DOHH2 (cell line): ENCODE measurements at regions not wholly inside any gene's neighbourhood (a gene's known extent, or its start where the extent isn't known, plus 50 kb on each side); places are given as distances from the start of the nearest gene placed in this dataset.

ENCODE experiments used
- H3F3A ChIP-seq: fragments of 200-600 bp; sonication (generic), shearing (Covaris generic); 2 replicates; pipeline ENCODE4 v1.6.0; 2016; ENCODE audit warnings: antibody characterized with exemption, mild to moderate bottlenecking; ENCODE audit not compliant: control insufficient read depth, insufficient read depth
- H3K27ac ChIP-seq: fragments of 200-600 bp; sonication (generic); 2 replicates; pipeline ENCODE4 v1.5.1; 2014; ENCODE audit warnings: low read depth, mild to moderate bottlenecking, low read length, moderate library complexity
- H3K27me3 ChIP-seq: fragments of 200-600 bp; sonication (generic); 2 replicates; pipeline ENCODE4 v1.6.1; 2014; ENCODE audit warnings: mild to moderate bottlenecking, low read length, mixed read lengths; ENCODE audit not compliant: control insufficient read depth
- H3K36me3 ChIP-seq: fragments of 200-600 bp; sonication (generic); 2 replicates; pipeline ENCODE4 v1.6.1; 2014; ENCODE audit warnings: mild to moderate bottlenecking, low read length, moderate library complexity, mixed read lengths; ENCODE audit not compliant: control insufficient read depth
- H3K4me1 ChIP-seq: fragments of 200-600 bp; sonication (generic); 2 replicates; pipeline ENCODE4 v1.6.1; 2014; ENCODE audit warnings: mild to moderate bottlenecking, low read length, mixed read lengths; ENCODE audit not compliant: control insufficient read depth
- H3K4me2 ChIP-seq: fragments of 200-600 bp; sonication (generic); 2 replicates; pipeline ENCODE4 v1.6.0; 2014; ENCODE audit warnings: mild to moderate bottlenecking, low read length, moderate library complexity
- H3K4me3 ChIP-seq: fragments of 200-600 bp; sonication (generic); 2 replicates; pipeline ENCODE4 v1.5.1; 2014; ENCODE audit warnings: mild to moderate bottlenecking, low read length, mixed read lengths
- H3K79me2 ChIP-seq: fragments of 200-600 bp; sonication (generic); 2 replicates; pipeline ENCODE4 v1.6.1; 2014; ENCODE audit warnings: mild to moderate bottlenecking, low read length, mixed read lengths; ENCODE audit not compliant: control insufficient read depth
- H3K9me2 ChIP-seq: fragments of 200-600 bp; sonication (generic); replicated peaks from 2 replicates; pipeline ENCODE4 v1.6.1; 2014; ENCODE audit warnings: mild to moderate bottlenecking, low read length, mixed read lengths; ENCODE audit not compliant: control insufficient read depth
- H3K9me3 ChIP-seq: fragments of 200-600 bp; sonication (generic); 2 replicates; pipeline ENCODE4 v1.6.1; 2014; ENCODE audit warnings: antibody characterized with exemption, low read length, mixed read lengths; ENCODE audit not compliant: control insufficient read depth, insufficient read depth
- H4K20me1 ChIP-seq: fragments of 200-600 bp; sonication (generic); 2 replicates; pipeline ENCODE4 v1.6.0; 2014; ENCODE audit warnings: low read depth, mild to moderate bottlenecking, antibody characterized with exemption, low read length, moderate library complexity; ENCODE audit not compliant: control insufficient read depth, insufficient read depth
- CTCF ChIP-seq: fragments of 200-600 bp; sonication (generic); IDR thresholded peaks from one replicate; pipeline ENCODE4 v1.5.1; 2014; ENCODE audit warnings: antibody characterized with exemption, mild to moderate bottlenecking, low read depth, low read length; ENCODE audit not compliant: poor library complexity, severe bottlenecking
- EZH2phosphoT487 ChIP-seq: fragments of 200-600 bp; sonication (generic); IDR thresholded peaks from 2 replicates; pipeline ENCODE4 v1.6.1; 2017; ENCODE audit warnings: borderline replicate concordance, mild to moderate bottlenecking, antibody characterized with exemption, low read length, moderate library complexity, mixed read lengths

- Histone ChIP-seq H3K4me1 (no peaks in the 10 kb centered on the region), H3K79me2 (no peaks in the 10 kb centered on the region), H3K27ac (no peak overlapping the region), H3F3A (no peaks in the 10 kb centered on the region), H3K36me3 (no peaks in the 10 kb centered on the region), H4K20me1 (no peaks in the 10 kb centered on the region), H3K9me3 (no peaks in the 10 kb centered on the region), H3K4me3 (no peak overlapping the region), H3K9me2 (no peaks in the 10 kb centered on the region), H3K4me2 (no peak overlapping the region), H3K27me3 (no peaks in the 10 kb centered on the region)
- TF ChIP-seq CTCF (no peak), EZH2phosphoT487 (no peak)
These were observed 265.3 kb upstream of the PRICKLE1 start for GRCh38 chr12:42854826-42855225.

- Histone ChIP-seq H3K9me3 (no peaks in the 10 kb centered on the region), H3K27ac (no peak overlapping the region), H4K20me1 (no peaks in the 10 kb centered on the region), H3K36me3 (no peaks in the 10 kb centered on the region), H3F3A (no peaks in the 10 kb centered on the region), H3K79me2 (no peaks in the 10 kb centered on the region), H3K27me3 (no peaks in the 10 kb centered on the region), H3K9me2 (no peaks in the 10 kb centered on the region), H3K4me3 (no peak overlapping the region), H3K4me1 (no peaks in the 10 kb centered on the region), H3K4me2 (no peak overlapping the region)
- TF ChIP-seq CTCF, result no peak
- TF ChIP-seq EZH2phosphoT487, result no peak
These were observed 264.7 kb upstream of the PRICKLE1 start for GRCh38 chr12:42854208-42854607.

GRCh38 chr12:42853370-42854140 lies 264.0 kb upstream of the PRICKLE1 start:
- Histone ChIP-seq H3K4me1 (no peaks in the 10 kb centered on the region), H3K4me3 (no peak overlapping the region), H3K9me2 (no peaks in the 10 kb centered on the region), H3F3A (no peaks in the 10 kb centered on the region), H3K79me2 (no peaks in the 10 kb centered on the region), H4K20me1 (no peaks in the 10 kb centered on the region), H3K36me3 (no peaks in the 10 kb centered on the region), H3K9me3 (no peaks in the 10 kb centered on the region), H3K27me3 (no peaks in the 10 kb centered on the region), H3K27ac (no peak overlapping the region), H3K4me2 (no peak overlapping the region)
- no peak for TF ChIP-seq EZH2phosphoT487
- no peak for TF ChIP-seq CTCF
